ENCODE measurements at regions not wholly inside any gene's neighbourhood (a gene's known extent, or its start where the extent isn't known, plus 50 kb on each side); places are given as distances from the start of the nearest gene placed in this dataset.

DNA sequence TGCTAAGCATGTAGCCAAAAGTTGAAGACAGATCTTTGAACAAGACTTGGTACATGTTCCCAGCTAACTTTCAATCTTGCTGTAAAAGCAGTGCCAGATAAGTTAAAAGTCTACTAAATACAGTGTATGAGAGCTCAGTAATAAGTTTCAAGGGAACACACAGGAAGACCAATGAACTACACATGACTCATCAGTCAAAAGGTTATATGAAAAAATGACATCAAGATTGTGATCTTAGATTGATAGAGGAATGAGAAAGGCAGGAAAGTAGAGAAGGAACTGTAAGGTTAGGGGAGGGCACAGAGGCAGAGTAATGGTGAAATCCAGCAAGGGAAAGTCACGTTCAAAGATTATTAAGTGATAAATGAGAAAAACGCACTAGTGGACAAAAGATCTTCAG lies 249.9 kb upstream of the FLRT2 start:
- Histone ChIP-seq H3K9me3 (ENCODE audit: low read length) (no peaks in the 10 kb centered on the region), H4K20me1 (ENCODE audit: insufficient read depth) (no peaks in the 10 kb centered on the region), H3K36me3 (ENCODE audit: insufficient read depth, low read length) (no peaks in the 10 kb centered on the region), H3K4me3 (ENCODE audit: low read length) (no peak overlapping the region), H2AFZ (ENCODE audit: low read depth, low read length) (no peak overlapping the region), H3K27ac (ENCODE audit: low read length) (no peak overlapping the region), H3K27me3 (ENCODE audit: insufficient read depth, low read depth, low read length) (no peaks in the 10 kb centered on the region), H3F3A (ENCODE audit: insufficient read depth, low read length, poor library complexity, severe bottlenecking) (no peaks in the 10 kb centered on the region), H3K4me2 (ENCODE audit: low read length) (no peak overlapping the region), H3K79me2 (replicated peaks; ENCODE audit: insufficient read depth, low read length) (no peaks in the 10 kb centered on the region), H3K9me2 (ENCODE audit: insufficient read depth, low read length) (no peaks in the 10 kb centered on the region), H3K9ac (ENCODE audit: low read length) (no peak overlapping the region)
- TF ChIP-seq SMC3 (conservative IDR thresholded peaks at IDR 0.05; ENCODE audit: poor library complexity) (no peak), EP300 (conservative IDR thresholded peaks at IDR 0.05; ENCODE audit: poor library complexity, severe bottlenecking) (no peak), REST (IDR thresholded peaks at IDR 0.05; ENCODE audit: borderline replicate concordance) (no peak), RAD21 (conservative IDR thresholded peaks at IDR 0.05) (no peak), MXI1 (conservative IDR thresholded peaks at IDR 0.05; ENCODE audit: poor library complexity, severe bottlenecking) (no peak)

GRCh38 chr14:85281921-85282320 lies 248.0 kb upstream of the FLRT2 start:
- Histone ChIP-seq H2AFZ (ENCODE audit: low read depth, low read length) (no peak overlapping the region), H3K27ac (ENCODE audit: low read length) (no peak overlapping the region), H3K79me2 (replicated peaks; ENCODE audit: insufficient read depth, low read length) (no peaks in the 10 kb centered on the region), H3K4me3 (ENCODE audit: low read length) (no peak overlapping the region), H3K4me2 (ENCODE audit: low read length) (no peak overlapping the region), H3K27me3 (ENCODE audit: insufficient read depth, low read depth, low read length) (no peaks in the 10 kb centered on the region), H3K9me3 (ENCODE audit: low read length) (no peaks in the 10 kb centered on the region), H3K9ac (ENCODE audit: low read length) (no peak overlapping the region), H3K36me3 (ENCODE audit: insufficient read depth, low read length) (no peaks in the 10 kb centered on the region), H3K9me2 (ENCODE audit: insufficient read depth, low read length) (no peaks in the 10 kb centered on the region), H4K20me1 (ENCODE audit: insufficient read depth) (no peaks in the 10 kb centered on the region), H3F3A (ENCODE audit: insufficient read depth, low read length, poor library complexity, severe bottlenecking) (no peaks in the 10 kb centered on the region)
- TF ChIP-seq SMC3 (conservative IDR thresholded peaks at IDR 0.05; ENCODE audit: poor library complexity): no peak
- TF ChIP-seq, protein P1, sequence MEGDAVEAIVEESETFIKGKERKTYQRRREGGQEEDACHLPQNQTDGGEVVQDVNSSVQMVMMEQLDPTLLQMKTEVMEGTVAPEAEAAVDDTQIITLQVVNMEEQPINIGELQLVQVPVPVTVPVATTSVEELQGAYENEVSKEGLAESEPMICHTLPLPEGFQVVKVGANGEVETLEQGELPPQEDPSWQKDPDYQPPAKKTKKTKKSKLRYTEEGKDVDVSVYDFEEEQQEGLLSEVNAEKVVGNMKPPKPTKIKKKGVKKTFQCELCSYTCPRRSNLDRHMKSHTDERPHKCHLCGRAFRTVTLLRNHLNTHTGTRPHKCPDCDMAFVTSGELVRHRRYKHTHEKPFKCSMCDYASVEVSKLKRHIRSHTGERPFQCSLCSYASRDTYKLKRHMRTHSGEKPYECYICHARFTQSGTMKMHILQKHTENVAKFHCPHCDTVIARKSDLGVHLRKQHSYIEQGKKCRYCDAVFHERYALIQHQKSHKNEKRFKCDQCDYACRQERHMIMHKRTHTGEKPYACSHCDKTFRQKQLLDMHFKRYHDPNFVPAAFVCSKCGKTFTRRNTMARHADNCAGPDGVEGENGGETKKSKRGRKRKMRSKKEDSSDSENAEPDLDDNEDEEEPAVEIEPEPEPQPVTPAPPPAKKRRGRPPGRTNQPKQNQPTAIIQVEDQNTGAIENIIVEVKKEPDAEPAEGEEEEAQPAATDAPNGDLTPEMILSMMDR (IDR thresholded peaks at IDR 0.05; ENCODE audit: poor library complexity, severe bottlenecking): no peak
- no peak for TF ChIP-seq RAD21 (conservative IDR thresholded peaks at IDR 0.05)
- TF ChIP-seq MXI1 (conservative IDR thresholded peaks at IDR 0.05; ENCODE audit: poor library complexity, severe bottlenecking): no peak
- TF ChIP-seq EP300 (conservative IDR thresholded peaks at IDR 0.05; ENCODE audit: poor library complexity, severe bottlenecking): no peak
- TF ChIP-seq POLR2AphosphoS5 (IDR thresholded peaks at IDR 0.05): no peak
- TF ChIP-seq REST (IDR thresholded peaks at IDR 0.05; ENCODE audit: borderline replicate concordance): no peak
- no peak for TF ChIP-seq TAF1 (IDR thresholded peaks at IDR 0.05; ENCODE audit: low read depth)
- no peak for TF ChIP-seq EZH2 (IDR thresholded peaks at IDR 0.05; ENCODE audit: borderline replicate concordance, insufficient read depth, low read length, poor library complexity, severe bottlenecking)
